HCT116 (cell line): ENCODE measurements at regions not wholly inside any gene's neighbourhood (a gene's known extent, or its start where the extent isn't known, plus 50 kb on each side); places are given as distances from the start of the nearest gene placed in this dataset.

Experiments used
- EGR1 ChIP-seq: IDR thresholded peaks from 2 replicates; pipeline ENCODE4 v1.6.1; 2012; ENCODE audit warnings: low read depth
- EZH2 ChIP-seq: fragments of 200-600 bp; sonication (generic); IDR thresholded peaks from 2 replicates; pipeline ENCODE4 v1.6.1; 2017; ENCODE audit warnings: antibody characterized with exemption, mixed run types
- EZH2phosphoT487 ChIP-seq: fragments of 200-600 bp; IDR thresholded peaks from 2 replicates; pipeline ENCODE4 v1.6.1; 2018; ENCODE audit warnings: antibody characterized with exemption, borderline replicate concordance
- FOSL1 ChIP-seq: IDR thresholded peaks from 2 replicates; pipeline ENCODE4 v1.6.1; 2012; ENCODE audit warnings: low read depth
- POLR2A ChIP-seq: IDR thresholded peaks from 2 replicates; pipeline ENCODE4 v1.7.0; 2011; ENCODE audit warnings: borderline replicate concordance; ENCODE audit not compliant: insufficient read depth, insufficient read length; ENCODE audit errors: extremely low read depth
- RAD21 ChIP-seq: IDR thresholded peaks from 2 replicates; pipeline ENCODE4 v1.6.1; 2012; ENCODE audit warnings: low read depth, mild to moderate bottlenecking
- ZFX ChIP-seq: fragments of 450-650 bp; IDR thresholded peaks from 2 replicates; pipeline ENCODE4 v1.6.1; 2017
- TF ChIP-seq, protein P1 (sequence below), 3 experiments: fragments of 200-600 bp in 1 of 3; sonication (generic) in 1 of 3; IDR thresholded peaks in 2 of 3; conservative IDR thresholded peaks in 1 of 3; 2 replicates each; pipeline ENCODE4 v1.5.1; 2012 to 2017; ENCODE audit warnings: low read depth in 2 of 3, low read length in 2 of 3, antibody characterized with exemption in 1 of 3, borderline replicate concordance in 1 of 3, control low read depth in 1 of 3, mild to moderate bottlenecking in 1 of 3, mixed read lengths in 1 of 3, mixed run types in 1 of 3, moderate library complexity in 1 of 3; ENCODE audit not compliant: insufficient read depth in 1 of 3
- TF ChIP-seq, protein P2 (sequence below): IDR thresholded peaks from 2 replicates; pipeline ENCODE4 v1.6.1; 2012; ENCODE audit warnings: low read depth

DNA sequence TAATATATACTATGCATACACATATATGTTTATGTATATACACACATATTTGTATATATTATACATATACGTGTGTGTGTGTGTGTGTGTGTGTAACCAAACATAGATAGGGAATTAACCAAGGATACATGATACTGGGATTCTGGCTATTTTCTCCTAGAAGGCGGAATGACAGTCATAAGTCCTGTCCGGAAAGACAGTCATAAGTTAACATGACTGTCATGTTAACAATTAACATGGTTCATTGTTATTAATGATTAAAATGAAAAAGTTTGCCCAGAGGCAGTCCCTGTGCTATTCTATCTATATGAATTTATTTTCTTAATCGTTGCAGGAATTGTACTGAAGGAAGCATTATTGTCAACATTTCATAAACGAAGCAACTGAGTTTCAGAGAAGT is 450.7 kb upstream of the NXPH2 start:
- TF ChIP-seq FOSL1 (no peak), ZFX (no peak), EZH2phosphoT487 (no peak), POLR2A (no peak), RAD21 (no peak), EZH2 (no peak), EGR1 (no peak)
- TF ChIP-seq, protein P1, sequence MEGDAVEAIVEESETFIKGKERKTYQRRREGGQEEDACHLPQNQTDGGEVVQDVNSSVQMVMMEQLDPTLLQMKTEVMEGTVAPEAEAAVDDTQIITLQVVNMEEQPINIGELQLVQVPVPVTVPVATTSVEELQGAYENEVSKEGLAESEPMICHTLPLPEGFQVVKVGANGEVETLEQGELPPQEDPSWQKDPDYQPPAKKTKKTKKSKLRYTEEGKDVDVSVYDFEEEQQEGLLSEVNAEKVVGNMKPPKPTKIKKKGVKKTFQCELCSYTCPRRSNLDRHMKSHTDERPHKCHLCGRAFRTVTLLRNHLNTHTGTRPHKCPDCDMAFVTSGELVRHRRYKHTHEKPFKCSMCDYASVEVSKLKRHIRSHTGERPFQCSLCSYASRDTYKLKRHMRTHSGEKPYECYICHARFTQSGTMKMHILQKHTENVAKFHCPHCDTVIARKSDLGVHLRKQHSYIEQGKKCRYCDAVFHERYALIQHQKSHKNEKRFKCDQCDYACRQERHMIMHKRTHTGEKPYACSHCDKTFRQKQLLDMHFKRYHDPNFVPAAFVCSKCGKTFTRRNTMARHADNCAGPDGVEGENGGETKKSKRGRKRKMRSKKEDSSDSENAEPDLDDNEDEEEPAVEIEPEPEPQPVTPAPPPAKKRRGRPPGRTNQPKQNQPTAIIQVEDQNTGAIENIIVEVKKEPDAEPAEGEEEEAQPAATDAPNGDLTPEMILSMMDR (IDR thresholded peaks at IDR 0.05 in 2 of 3, conservative IDR thresholded peaks at IDR 0.05 in 1 of 3; ENCODE audit: borderline replicate concordance in 1 of 3, insufficient read depth in 1 of 3, low read depth in 2 of 3, low read length in 2 of 3): no peak
- TF ChIP-seq, protein P2, sequence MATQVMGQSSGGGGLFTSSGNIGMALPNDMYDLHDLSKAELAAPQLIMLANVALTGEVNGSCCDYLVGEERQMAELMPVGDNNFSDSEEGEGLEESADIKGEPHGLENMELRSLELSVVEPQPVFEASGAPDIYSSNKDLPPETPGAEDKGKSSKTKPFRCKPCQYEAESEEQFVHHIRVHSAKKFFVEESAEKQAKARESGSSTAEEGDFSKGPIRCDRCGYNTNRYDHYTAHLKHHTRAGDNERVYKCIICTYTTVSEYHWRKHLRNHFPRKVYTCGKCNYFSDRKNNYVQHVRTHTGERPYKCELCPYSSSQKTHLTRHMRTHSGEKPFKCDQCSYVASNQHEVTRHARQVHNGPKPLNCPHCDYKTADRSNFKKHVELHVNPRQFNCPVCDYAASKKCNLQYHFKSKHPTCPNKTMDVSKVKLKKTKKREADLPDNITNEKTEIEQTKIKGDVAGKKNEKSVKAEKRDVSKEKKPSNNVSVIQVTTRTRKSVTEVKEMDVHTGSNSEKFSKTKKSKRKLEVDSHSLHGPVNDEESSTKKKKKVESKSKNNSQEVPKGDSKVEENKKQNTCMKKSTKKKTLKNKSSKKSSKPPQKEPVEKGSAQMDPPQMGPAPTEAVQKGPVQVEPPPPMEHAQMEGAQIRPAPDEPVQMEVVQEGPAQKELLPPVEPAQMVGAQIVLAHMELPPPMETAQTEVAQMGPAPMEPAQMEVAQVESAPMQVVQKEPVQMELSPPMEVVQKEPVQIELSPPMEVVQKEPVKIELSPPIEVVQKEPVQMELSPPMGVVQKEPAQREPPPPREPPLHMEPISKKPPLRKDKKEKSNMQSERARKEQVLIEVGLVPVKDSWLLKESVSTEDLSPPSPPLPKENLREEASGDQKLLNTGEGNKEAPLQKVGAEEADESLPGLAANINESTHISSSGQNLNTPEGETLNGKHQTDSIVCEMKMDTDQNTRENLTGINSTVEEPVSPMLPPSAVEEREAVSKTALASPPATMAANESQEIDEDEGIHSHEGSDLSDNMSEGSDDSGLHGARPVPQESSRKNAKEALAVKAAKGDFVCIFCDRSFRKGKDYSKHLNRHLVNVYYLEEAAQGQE: no peak
